HG03045 (cell line): ENCODE measurements at regions not wholly inside any gene's neighbourhood (a gene's known extent, or its start where the extent isn't known, plus 50 kb on each side); places are given as distances from the start of the nearest gene placed in this dataset.
"Not testable (repeated sequence)": the region's sequence is repeated elsewhere in the genome, so short reads cannot be mapped to it uniquely, and the experiment has no call there.

Experiments
- ATAC-seq: cut with Tn5 transposase; IDR thresholded peaks from one replicate; pipeline ENCODE4 v1.9.1; 2021; ENCODE audit warnings: mild to moderate bottlenecking, moderate library complexity; ENCODE audit not compliant: unreplicated experiment

- ATAC-seq = no peak
Observed at GRCh38 chr1:187498028-187498427, 669.3 kb downstream of the PLA2G4A start.

GRCh38 chr1:187504779-187505178 is 676.0 kb downstream of the PLA2G4A start:
- ATAC-seq = no peak

- ATAC-seq = no peak
Observed at GRCh38 chr1:187509091-187509490, 680.3 kb downstream of the PLA2G4A start.

- ATAC-seq = no peak
Observed at GRCh38 chr1:187513190-187513589, 684.4 kb downstream of the PLA2G4A start.

GRCh38 chr1:187514110-187514509 is 685.4 kb downstream of the PLA2G4A start:
- ATAC-seq = no peak

- no peak for ATAC-seq
Observed at GRCh38 chr1:187516874-187517273, 688.1 kb downstream of the PLA2G4A start.

- no peak for ATAC-seq
Observed at GRCh38 chr1:187517546-187517945, 688.8 kb downstream of the PLA2G4A start.

GRCh38 chr1:187527346-187527745 is 698.6 kb downstream of the PLA2G4A start:
- no peak for ATAC-seq

GRCh38 chr1:187537936-187538335 is 709.2 kb downstream of the PLA2G4A start:
- ATAC-seq = no peak

- no peak for ATAC-seq
Observed at GRCh38 chr1:187549540-187549939, 720.8 kb downstream of the PLA2G4A start.

GRCh38 chr1:187551061-187551460 is 722.3 kb downstream of the PLA2G4A start:
- no peak for ATAC-seq

GRCh38 chr1:187563191-187563590 is 734.4 kb downstream of the PLA2G4A start:
- no peak for ATAC-seq

GRCh38 chr1:187566354-187566753 is 737.6 kb downstream of the PLA2G4A start:
- no peak for ATAC-seq

- ATAC-seq = no peak
Observed at GRCh38 chr1:187568067-187568466, 739.3 kb downstream of the PLA2G4A start.

GRCh38 chr1:187570166-187570565 is 741.4 kb downstream of the PLA2G4A start:
- no peak for ATAC-seq

- no peak for ATAC-seq
Observed at GRCh38 chr1:187577610-187578009, 748.9 kb downstream of the PLA2G4A start.

- ATAC-seq = no peak
Observed at GRCh38 chr1:187588917-187589316, 760.2 kb downstream of the PLA2G4A start.

GRCh38 chr1:187605736-187606135 is 777.0 kb downstream of the PLA2G4A start:
- ATAC-seq = no peak

- ATAC-seq = not testable (repeated sequence)
Observed at GRCh38 chr1:187615853-187616735, 787.3 kb downstream of the PLA2G4A start.

GRCh38 chr1:187616830-187617229 is 788.1 kb downstream of the PLA2G4A start:
- not testable (repeated sequence) for ATAC-seq

- ATAC-seq = no peak
Observed at GRCh38 chr1:187617776-187618175, 789.0 kb downstream of the PLA2G4A start.

- no peak for ATAC-seq
Observed at GRCh38 chr1:187619175-187619574, 790.4 kb downstream of the PLA2G4A start.

GRCh38 chr1:187621951-187622350 is 793.2 kb downstream of the PLA2G4A start:
- ATAC-seq = no peak
